Muscle of leg (tissue), 3 donors: ENCODE measurements at regions not wholly inside any gene's neighbourhood (a gene's known extent, or its start where the extent isn't known, plus 50 kb on each side); places are given as distances from the start of the nearest gene placed in this dataset.

Experiments used
- DNase-seq: peaks from one replicate; pipeline ENCODE4 v3.0.0; 2013
- H3K27ac ChIP-seq: one replicate; pipeline ENCODE4 v1.5.1; 2013; ENCODE audit warnings: mild to moderate bottlenecking, low read length, control low read depth
- H3K27me3 ChIP-seq: one replicate; pipeline ENCODE4 v1.6.1; 2013; ENCODE audit warnings: low read length; ENCODE audit not compliant: control insufficient read depth, insufficient read depth
- H3K36me3 ChIP-seq: one replicate; pipeline ENCODE4 v1.6.1; 2013; ENCODE audit warnings: low read length; ENCODE audit not compliant: control insufficient read depth, insufficient read depth
- H3K4me1 ChIP-seq: one replicate; pipeline ENCODE4 v1.6.1; 2013; ENCODE audit warnings: low read length; ENCODE audit not compliant: control insufficient read depth, insufficient read depth
- H3K4me3 ChIP-seq: one replicate; pipeline ENCODE4 v1.5.1; 2013; ENCODE audit warnings: low read length, control low read depth
- H3K9me3 ChIP-seq: replicated peaks from 2 replicates; pipeline ENCODE4 v1.6.1; 2013; ENCODE audit warnings: low read depth, low read length; ENCODE audit not compliant: control insufficient read depth
- WGBS: methylation state at CpG from one replicate; pipeline ENCODE4 v1.1.5; 2013; ENCODE audit warnings: missing lambda C conversion rate; ENCODE audit not compliant: insufficient coverage; 5-methylcytosine and 5-hydroxymethylcytosine counted together

GRCh38 chr1:229194096-229194495, 76.8 kb upstream of the RAB4A start:
- no CpG with 5 or more reads among the region's 9 CpGs for WGBS
- H3K4me3 ChIP-seq = no peak overlapping the region
- no peaks in the 10 kb centered on the region for H3K4me1 ChIP-seq

GRCh38 chr1:229195246-229195645, 75.7 kb upstream of the RAB4A start:
- H3K4me3 ChIP-seq = no peak overlapping the region
- no peak overlapping the region for H3K27ac ChIP-seq
- no CpG with 5 or more reads among the region's 1 CpG for WGBS
- peaks cover 9% of the 10 kb centered on the region for H3K4me1 ChIP-seq
- DNase-seq = no peak
- H3K27me3 ChIP-seq = no peaks in the 10 kb centered on the region
- H3K9me3 ChIP-seq = no peaks in the 10 kb centered on the region
- no peaks in the 10 kb centered on the region for H3K36me3 ChIP-seq

More at GRCh38 chr1:229194096-229194495, 76.8 kb upstream of the RAB4A start:
- no peaks in the 10 kb centered on the region for H3K27me3 ChIP-seq
- DNase-seq = no peak
- no peaks in the 10 kb centered on the region for H3K36me3 ChIP-seq
- H3K27ac ChIP-seq = no peak overlapping the region
- H3K9me3 ChIP-seq = no peaks in the 10 kb centered on the region

GRCh38 chr1:229196404-229197264, 74.3 kb upstream of the RAB4A start:
- H3K27me3 ChIP-seq = no peaks in the 10 kb centered on the region
- peaks cover 9% of the 10 kb centered on the region for H3K4me1 ChIP-seq
- H3K27ac ChIP-seq = no peak overlapping the region
- no peaks in the 10 kb centered on the region for H3K36me3 ChIP-seq
- 92% methylated on average over 3 of the region's 6 CpGs for WGBS
- H3K9me3 ChIP-seq = no peaks in the 10 kb centered on the region
- H3K4me3 ChIP-seq = no peak overlapping the region
- no peak for DNase-seq

- no peak overlapping the region for H3K27ac ChIP-seq
- peaks cover 9% of the 10 kb centered on the region for H3K4me1 ChIP-seq
- H3K9me3 ChIP-seq = no peaks in the 10 kb centered on the region
- no peaks in the 10 kb centered on the region for H3K27me3 ChIP-seq
- no peak for DNase-seq
- 97% methylated on average over 4 of the region's 5 CpGs for WGBS
- H3K4me3 ChIP-seq = no peak overlapping the region
- no peaks in the 10 kb centered on the region for H3K36me3 ChIP-seq
Observed at GRCh38 chr1:229197265-229197585, 73.7 kb upstream of the RAB4A start.

- peak overlapping the region; percentile 50 for H3K27ac ChIP-seq
- H3K4me3 ChIP-seq = no peak overlapping the region
- peaks cover 21% of the 10 kb centered on the region for H3K4me1 ChIP-seq
- no peaks in the 10 kb centered on the region for H3K9me3 ChIP-seq
- H3K27me3 ChIP-seq = no peaks in the 10 kb centered on the region
- no peaks in the 10 kb centered on the region for H3K36me3 ChIP-seq
- DNase-seq = peak; percentile 28
- WGBS = 62% methylated on average over 9 of the region's 16 CpGs
Observed at GRCh38 chr1:229199261-229200243, 71.4 kb upstream of the RAB4A start.

- no peak overlapping the region for H3K4me3 ChIP-seq
- H3K27me3 ChIP-seq = no peaks in the 10 kb centered on the region
- H3K27ac ChIP-seq = no peak overlapping the region
- peak; percentile 96 for DNase-seq
- no peaks in the 10 kb centered on the region for H3K36me3 ChIP-seq
- H3K4me1 ChIP-seq = peaks cover 36% of the 10 kb centered on the region
- H3K9me3 ChIP-seq = no peaks in the 10 kb centered on the region
- 52% methylated on average over 3 of the region's 5 CpGs for WGBS
Observed at GRCh38 chr1:229203030-229203751, 67.7 kb upstream of the RAB4A start.

GRCh38 chr1:229203991-229204632, 66.8 kb upstream of the RAB4A start:
- Histone ChIP-seq H3K36me3 (no peaks in the 10 kb centered on the region), H3K27ac (no peak overlapping the region), H3K4me3 (no peak overlapping the region), H3K27me3 (no peaks in the 10 kb centered on the region), H3K4me1 (peaks cover 36% of the 10 kb centered on the region), H3K9me3 (no peaks in the 10 kb centered on the region)
- WGBS = 78% methylated on average over 9 of the region's 11 CpGs
- DNase-seq = no peak

GRCh38 chr1:229204921-229205777, 65.8 kb upstream of the RAB4A start:
- H3K9me3 ChIP-seq = no peaks in the 10 kb centered on the region

GRCh38 chr1:229205854-229206253, 65.1 kb upstream of the RAB4A start:
- H3K9me3 ChIP-seq = no peaks in the 10 kb centered on the region
- H3K36me3 ChIP-seq = no peaks in the 10 kb centered on the region
- peaks cover 26% of the 10 kb centered on the region for H3K4me1 ChIP-seq
- no peak for DNase-seq
- 74% methylated on average over 8 of the region's 8 CpGs for WGBS
- H3K27ac ChIP-seq = peak overlapping the region; percentile 20
- H3K4me3 ChIP-seq = no peak overlapping the region
- H3K27me3 ChIP-seq = no peaks in the 10 kb centered on the region

More at GRCh38 chr1:229204921-229205777, 65.8 kb upstream of the RAB4A start:
- Histone ChIP-seq H3K36me3 (no peaks in the 10 kb centered on the region), H3K27me3 (no peaks in the 10 kb centered on the region), H3K27ac (peak overlapping the region; percentile 65), H3K4me3 (no peak overlapping the region), H3K4me1 (peaks cover 27% of the 10 kb centered on the region)
- WGBS = 44% methylated on average over 11 of the region's 17 CpGs
- peak; percentile 76 for DNase-seq
